H1 (cell line): ENCODE measurements at regions not wholly inside any gene's neighbourhood (a gene's known extent, or its start where the extent isn't known, plus 50 kb on each side); places are given as distances from the start of the nearest gene placed in this dataset.

Experiments
- CTCF ChIA-PET: fragments of 300-600 bp; sonication (Branson Sonifier 250); formaldehyde crosslinking; loops from one replicate; lab custom pipeline; 2021; ENCODE audit not compliant: partially characterized antibody; lab: Charles Lee
- POLR2A ChIA-PET: fragments of 300-600 bp; sonication (Branson Sonifier 250); formaldehyde crosslinking; loops from one replicate; lab custom pipeline; 2021; ENCODE audit warnings: inconsistent platforms; ENCODE audit not compliant: partially characterized antibody; lab: Charles Lee
- DNase-seq, 2 experiments: peaks; one replicate each; pipeline versions ENCODE4 v3.0.0 to v3.0.0-alpha.2; 2010 to 2022; ENCODE audit warnings: low spot score in 2 of 2, low read depth in 1 of 2, mixed read lengths in 1 of 2
- FAIRE-seq: peaks from 2 replicates; lab custom pipeline; 2011; peaks lifted over from hg19 to GRCh38; lab: Jason Lieb, UNC
- H2AFZ ChIP-seq: 2 replicates; pipeline ENCODE4 v1.8.1; 2012; ENCODE audit warnings: low read length, inconsistent platforms
- H2AK5ac ChIP-seq: 2 replicates; pipeline ENCODE4 v1.6.1; 2013; ENCODE audit warnings: low read depth, low read length
- H2BK120ac ChIP-seq: replicated peaks from 2 replicates; pipeline ENCODE3; 2013; ENCODE audit warnings: low read depth, low read length, inconsistent platforms
- H2BK12ac ChIP-seq: 2 replicates; pipeline ENCODE4 v1.6.1; 2013; ENCODE audit warnings: low read depth, low read length
- H2BK15ac ChIP-seq: 2 replicates; pipeline ENCODE4 v1.6.1; 2013; ENCODE audit warnings: low read length
- H2BK20ac ChIP-seq: 2 replicates; pipeline ENCODE4 v1.6.1; 2013; ENCODE audit warnings: low read length
- H2BK5ac ChIP-seq: 2 replicates; pipeline ENCODE4 v1.6.1; 2013; ENCODE audit warnings: low read depth, low read length
- H3K14ac ChIP-seq: 2 replicates; pipeline ENCODE4 v1.6.1; 2013; ENCODE audit warnings: inconsistent platforms; ENCODE audit not compliant: insufficient read length
- H3K18ac ChIP-seq: 2 replicates; pipeline ENCODE4 v1.6.1; 2013; ENCODE audit warnings: low read length; ENCODE audit errors: extremely low read depth
- H3K23ac ChIP-seq: 2 replicates; pipeline ENCODE4 v1.6.1; 2013; ENCODE audit warnings: inconsistent platforms; ENCODE audit not compliant: insufficient read length
- H3K23me2 ChIP-seq: 2 replicates; pipeline ENCODE4 v1.6.1; 2013; ENCODE audit warnings: low read depth, low read length
- H3K27ac ChIP-seq: 2 replicates; pipeline ENCODE4 v1.6.1; 2011; ENCODE audit warnings: low read depth, low read length, inconsistent platforms
- H3K27me3 ChIP-seq, 4 experiments: replicated peaks in 1 of 4; 1 replicate in 1 of 4; 2 replicates in 3 of 4; pipeline versions ENCODE4 v1.6.1 to v1.8.1; 2011 to 2013; ENCODE audit warnings: low read length in 3 of 4, mild to moderate bottlenecking in 3 of 4, inconsistent platforms in 2 of 4, mixed read lengths in 2 of 4, moderate library complexity in 1 of 4; ENCODE audit not compliant: control insufficient read depth in 3 of 4, insufficient read depth in 3 of 4; ENCODE audit errors: extremely low read depth in 1 of 4
- H3K36me3 ChIP-seq, 4 experiments: 2 replicates each; pipeline versions ENCODE4 v1.6.1 to v1.8.1; 2011 to 2013; ENCODE audit warnings: mild to moderate bottlenecking in 4 of 4, low read length in 3 of 4, moderate library complexity in 2 of 4, control low read depth in 1 of 4, inconsistent platforms in 1 of 4; ENCODE audit not compliant: insufficient read depth in 4 of 4, control insufficient read depth in 2 of 4
- H3K4ac ChIP-seq: replicated peaks from 2 replicates; pipeline ENCODE3; 2013; ENCODE audit warnings: low read length, low read depth, mixed read lengths, inconsistent platforms; ENCODE audit not compliant: insufficient read length
- H3K4me1 ChIP-seq, 4 experiments: replicated peaks in 1 of 4; 1 replicate in 1 of 4; 2 replicates in 3 of 4; pipeline versions ENCODE4 v1.6.1 to v1.8.1; 2011 to 2013; ENCODE audit warnings: low read length in 3 of 4, inconsistent platforms in 2 of 4, mixed read lengths in 1 of 4; ENCODE audit not compliant: insufficient read depth in 4 of 4, control insufficient read depth in 3 of 4
- H3K4me2 ChIP-seq, 2 experiments: 2 replicates each; pipeline versions ENCODE4 v1.6.1 to v1.8.1; 2011 to 2013; ENCODE audit warnings: low read depth in 2 of 2, low read length in 2 of 2, control low read depth in 1 of 2, inconsistent platforms in 1 of 2, mild to moderate bottlenecking in 1 of 2; ENCODE audit not compliant: insufficient read depth in 1 of 2
- H3K4me3 ChIP-seq, 4 experiments: fragments of 200-600, 300-600 bp in 1 of 4; sonication (generic), shearing (Covaris generic), sonication (Bioruptor Twin) in 1 of 4; 2 replicates each; pipeline versions ENCODE4 v1.5.1 to v1.8.1; 2011 to 2016; ENCODE audit warnings: low read length in 4 of 4, low read depth in 3 of 4, control low read depth in 2 of 4, inconsistent platforms in 2 of 4, mild to moderate bottlenecking in 2 of 4, mixed read lengths in 1 of 4, moderate library complexity in 1 of 4; ENCODE audit not compliant: insufficient read depth in 2 of 4; ENCODE audit errors: extremely low read depth in 1 of 4
- H3K56ac ChIP-seq: replicated peaks from 2 replicates; pipeline ENCODE3; 2013; ENCODE audit warnings: low read depth, mild to moderate bottlenecking, mixed read lengths, low read length, inconsistent platforms; ENCODE audit not compliant: insufficient read length
- H3K79me1 ChIP-seq: 2 replicates; pipeline ENCODE4 v1.6.1; 2013; ENCODE audit warnings: low read depth, low read length, control low read depth
- H3K79me2 ChIP-seq, 2 experiments: 2 replicates each; pipeline versions ENCODE4 v1.6.1 to v1.8.1; 2012 to 2013; ENCODE audit warnings: low read length in 2 of 2, mild to moderate bottlenecking in 2 of 2, inconsistent platforms in 1 of 2; ENCODE audit not compliant: insufficient read depth in 2 of 2, control insufficient read depth in 1 of 2
- H3K9ac ChIP-seq, 4 experiments: replicated peaks in 1 of 4; 1 replicate in 1 of 4; 2 replicates in 3 of 4; pipeline versions ENCODE4 v1.6.1 to v1.8.1; 2011 to 2013; ENCODE audit warnings: low read depth in 3 of 4, low read length in 3 of 4, control low read depth in 2 of 4, mild to moderate bottlenecking in 2 of 4, moderate library complexity in 2 of 4, inconsistent platforms in 1 of 4; ENCODE audit errors: extremely low read depth in 1 of 4
- H3K9me3 ChIP-seq, 2 experiments: 2 replicates each; pipeline versions ENCODE4 v1.6.1 to v1.8.1; 2012 to 2013; ENCODE audit warnings: mild to moderate bottlenecking in 2 of 2, moderate library complexity in 2 of 2, control low read depth in 1 of 2, inconsistent platforms in 1 of 2, low read depth in 1 of 2, low read length in 1 of 2, mixed read lengths in 1 of 2; ENCODE audit not compliant: insufficient read depth in 2 of 2
- H4K20me1 ChIP-seq, 2 experiments: replicated peaks in 1 of 2; 2 replicates each; pipeline versions ENCODE3 to v1.8.1; 2011 to 2013; ENCODE audit warnings: inconsistent platforms in 2 of 2, low read length in 2 of 2, mild to moderate bottlenecking in 1 of 2; ENCODE audit not compliant: insufficient read depth in 2 of 2, control insufficient read depth in 1 of 2
- H4K5ac ChIP-seq: 2 replicates; pipeline ENCODE4 v1.6.1; 2013; ENCODE audit warnings: low read length, low read depth, mixed read lengths, inconsistent platforms; ENCODE audit not compliant: insufficient read length
- H4K8ac ChIP-seq: 2 replicates; pipeline ENCODE4 v1.8.0; 2013; ENCODE audit warnings: mild to moderate bottlenecking, moderate library complexity, low read length, inconsistent platforms; ENCODE audit not compliant: insufficient read depth; ENCODE audit errors: extremely low read depth
- H4K91ac ChIP-seq: replicated peaks from 2 replicates; pipeline ENCODE3; 2013; ENCODE audit warnings: low read length, mixed read lengths, inconsistent platforms; ENCODE audit not compliant: insufficient read length
- MAFK ChIP-seq: IDR thresholded peaks from 2 replicates; pipeline ENCODE4 v1.6.1; 2012; ENCODE audit warnings: low read depth, mild to moderate bottlenecking, improper control_type of control experiment, low read length
- POLR2AphosphoS5 ChIP-seq: IDR thresholded peaks from 2 replicates; pipeline ENCODE4 v1.6.1; 2011; ENCODE audit warnings: low read depth, low read length
- SP1 ChIP-seq: IDR thresholded peaks from 2 replicates; pipeline ENCODE4 v1.6.1; 2011; ENCODE audit warnings: low read depth, low read length
- WGBS, 2 experiments: shearing (Covaris generic) in 1 of 2; methylation state at CpG; one replicate each; pipeline versions ENCODE4 v1.1.6 to v1.1.7; 2013 to 2015; ENCODE audit warnings: low lambda C conversion rate in 2 of 2, mixed read lengths in 2 of 2, inconsistent platforms in 1 of 2, low coverage in 1 of 2, missing lambda C conversion rate in 1 of 2; ENCODE audit not compliant: insufficient replicate concordance in 2 of 2, insufficient coverage in 1 of 2, insufficient read length in 1 of 2; ENCODE audit errors: extremely low coverage in 1 of 2, missing lambda C conversion rate in 1 of 2; 5-methylcytosine and 5-hydroxymethylcytosine counted together

- DNase-seq (no peak), FAIRE-seq (no peak)
- no peak overlapping the region for H2BK12ac ChIP-seq
- H2AK5ac ChIP-seq, result no peak overlapping the region
- no peak overlapping the region for H2AFZ ChIP-seq
- H2BK5ac ChIP-seq, result no peak overlapping the region
- H3K4me1 ChIP-seq, result no peaks in the 10 kb centered on the region
- no peaks in the 10 kb centered on the region for H4K20me1 ChIP-seq
- no peak overlapping the region for H3K9ac ChIP-seq
- no peaks in the 10 kb centered on the region for H3K27me3 ChIP-seq
- POLR2A ChIA-PET, result no interaction called here
- H3K14ac ChIP-seq, result no peak overlapping the region
- no peaks in the 10 kb centered on the region for H3K9me3 ChIP-seq
- CTCF ChIA-PET, result no interaction called here
- 33% methylated on average over 1 of the region's 1 CpG; no CpG with 5 or more reads in 1 of the 2 experiments for WGBS, 2 experiments
- H3K23me2 ChIP-seq, result no peaks in the 10 kb centered on the region
- H4K91ac ChIP-seq, result no peak overlapping the region
- H2BK15ac ChIP-seq, result no peak overlapping the region
- H3K4me2 ChIP-seq, result no peak overlapping the region
- H2BK20ac ChIP-seq, result no peak overlapping the region
- H3K18ac ChIP-seq, result no peak overlapping the region
- H3K4ac ChIP-seq, result no peak overlapping the region
- no peaks in the 10 kb centered on the region for H3K79me2 ChIP-seq
- no peak overlapping the region for H3K27ac ChIP-seq
- TF ChIP-seq POLR2AphosphoS5 (no peak), SP1 (no peak), MAFK (peak; percentile 57; the same call in 1 of the 2 replicates)
- H4K5ac ChIP-seq, result no peak overlapping the region
- H3K79me1 ChIP-seq, result no peaks in the 10 kb centered on the region
- H2BK120ac ChIP-seq, result no peak overlapping the region
- H3K36me3 ChIP-seq, result no peaks in the 10 kb centered on the region
- H3K56ac ChIP-seq, result no peak overlapping the region
- no peak overlapping the region for H4K8ac ChIP-seq
- no peak overlapping the region for H3K4me3 ChIP-seq
- H3K23ac ChIP-seq, result no peak overlapping the region
Observed at GRCh38 chr11:23988381-23989006, 508.4 kb upstream of the LUZP2 start.
